HepG2 (cell line): ENCODE measurements at regions not wholly inside any gene's neighbourhood (a gene's known extent, or its start where the extent isn't known, plus 50 kb on each side); places are given as distances from the start of the nearest gene placed in this dataset.

Source experiments
- ATAC-seq: fragments of 200-7000 bp; cut with Tn5 transposase; 3 replicates; pipeline ENCODE4 v1.9.1; 2020; ENCODE audit warnings: mild to moderate bottlenecking, moderate library complexity
- BruUV-seq: library from RNA; stranded (reverse); fragments of 400-500 nt; replicated peaks from 2 replicates; lab custom pipeline; 2021; lab: Mats Ljungman, UMichigan
- CTCF ChIA-PET: fragments of 300-600 bp; formaldehyde crosslinking; extraction: SDS; loops from one replicate; lab custom pipeline; 2021; ENCODE audit warnings: low total read pairs, inconsistent platforms, low intra/inter-chr PET ratio; lab: Yijun Ruan, JAX
- POLR2A ChIA-PET: fragments of 350-600 bp; sonication (Branson Sonifier 250); formaldehyde crosslinking; loops from one replicate; lab custom pipeline; 2020; ENCODE audit warnings: antibody characterized with exemption, inconsistent platforms; lab: Yijun Ruan, JAX
- DNase-seq: peaks from one replicate; pipeline ENCODE4 v3.0.0-alpha.2; 2015; ENCODE audit warnings: low spot score
- FAIRE-seq: peaks from 3 replicates; lab custom pipeline; 2011; peaks lifted over from hg19 to GRCh38; lab: Jason Lieb, UNC
- H2AFZ ChIP-seq: one replicate; pipeline ENCODE4 v1.6.1; 2011; ENCODE audit warnings: low read length, inconsistent platforms
- H3K27ac ChIP-seq: fragments of 300-600 bp; 3 replicates; pipeline ENCODE4 v1.8.0; 2011; ENCODE audit warnings: mixed run types, mild to moderate bottlenecking, mixed read lengths, low read length, inconsistent platforms; ENCODE audit not compliant: insufficient read depth; ENCODE audit errors: extremely low read length
- H3K27me3 ChIP-seq, 2 experiments: fragments of 200-600 bp in 1 of 2; 2 replicates in 1 of 2; 3 replicates in 1 of 2; pipeline versions ENCODE4 v1.6.0 to v1.8.0; 2011; ENCODE audit warnings: low read length in 2 of 2, mild to moderate bottlenecking in 2 of 2, moderate library complexity in 2 of 2, inconsistent platforms in 1 of 2; ENCODE audit not compliant: insufficient read depth in 2 of 2, control insufficient read depth in 1 of 2
- H3K36me3 ChIP-seq, 2 experiments: fragments of 200-600 bp in 1 of 2; replicated peaks in 1 of 2; 2 replicates in 1 of 2; 3 replicates in 1 of 2; pipeline versions ENCODE4 v1.5.1 to v1.8.0; 2011; ENCODE audit warnings: low read length in 2 of 2, inconsistent platforms in 1 of 2; ENCODE audit not compliant: insufficient read depth in 2 of 2, control insufficient read depth in 1 of 2
- H3K4me1 ChIP-seq: 2 replicates; pipeline ENCODE4 v1.5.1; 2012; ENCODE audit warnings: low read length, inconsistent platforms; ENCODE audit not compliant: insufficient read depth
- H3K4me2 ChIP-seq: 2 replicates; pipeline ENCODE4 v1.6.0; 2011; ENCODE audit warnings: low read depth, low read length, inconsistent platforms
- H3K4me3 ChIP-seq, 3 experiments: fragments of 200-600 bp in 1 of 3; sonication (generic), shearing (Covaris generic) in 1 of 3; replicated peaks in 1 of 3; 2 replicates each; pipeline ENCODE4 v1.5.1; 2011 to 2016; ENCODE audit warnings: low read length in 3 of 3, inconsistent platforms in 2 of 3, low read depth in 2 of 3, mild to moderate bottlenecking in 2 of 3, control low read depth in 1 of 3, mixed read lengths in 1 of 3; ENCODE audit not compliant: insufficient read depth in 1 of 3
- H3K79me2 ChIP-seq: one replicate; pipeline ENCODE4 v1.6.1; 2011; ENCODE audit warnings: low read length, inconsistent platforms; ENCODE audit not compliant: insufficient read depth
- H3K9ac ChIP-seq: 2 replicates; pipeline ENCODE4 v1.6.0; 2011; ENCODE audit warnings: mild to moderate bottlenecking, low read depth, low read length, inconsistent platforms; ENCODE audit not compliant: insufficient read depth
- H3K9me3 ChIP-seq: 2 replicates; pipeline ENCODE4 v1.5.1; 2012; ENCODE audit warnings: mild to moderate bottlenecking, low read length
- H4K20me1 ChIP-seq: 2 replicates; pipeline ENCODE4 v1.6.0; 2011; ENCODE audit warnings: inconsistent platforms, mild to moderate bottlenecking, low read length, moderate library complexity; ENCODE audit not compliant: insufficient read depth
- CHCHD3 ChIP-seq: sonication (generic); formaldehyde crosslinking; IDR thresholded peaks from 2 replicates; pipeline ENCODE4 v1.8.0; 2022; ENCODE audit warnings: mild to moderate bottlenecking, missing genetic modification reagents, moderate library complexity
- HDAC6 ChIP-seq: fragments of 200-600 bp; sonication (generic); IDR thresholded peaks from 2 replicates; pipeline ENCODE4 v1.7.0; 2017; ENCODE audit warnings: mild to moderate bottlenecking, antibody characterized with exemption, low read length, low read depth
- RFX3 ChIP-seq: IDR thresholded peaks from 2 replicates; pipeline ENCODE4 v1.6.1; 2016; ENCODE audit warnings: missing biosample characterization, missing genetic modification reagents
- YY1 ChIP-seq: IDR thresholded peaks from 2 replicates; pipeline ENCODE4 v1.6.1; 2011; ENCODE audit warnings: low read length, low read depth, moderate library complexity, mild to moderate bottlenecking; ENCODE audit not compliant: insufficient read depth, insufficient replicate concordance
- ZFP36L1 ChIP-seq: sonication (generic); formaldehyde crosslinking; IDR thresholded peaks from 2 replicates; pipeline ENCODE4 v1.8.0; 2022; ENCODE audit warnings: mild to moderate bottlenecking, missing genetic modification reagents, moderate library complexity
- ZMYM4 ChIP-seq: sonication (generic); formaldehyde crosslinking; IDR thresholded peaks from 2 replicates; pipeline ENCODE4 v1.8.1; 2023; ENCODE audit warnings: mild to moderate bottlenecking, missing genetic modification reagents
- ZNF20 ChIP-seq: sonication (generic); formaldehyde crosslinking; IDR thresholded peaks from 2 replicates; pipeline ENCODE4 v1.4.0; 2020; ENCODE audit warnings: mild to moderate bottlenecking, moderate library complexity, missing genetic modification reagents
- ZNF879 ChIP-seq: sonication (generic); formaldehyde crosslinking; IDR thresholded peaks from 2 replicates; pipeline ENCODE4 v1.8.1; 2023; ENCODE audit warnings: missing genetic modification reagents
- WGBS: methylation state at CpG from one replicate; pipeline ENCODE4 v1.1.6; 2017; ENCODE audit warnings: low lambda C conversion rate; 5-methylcytosine and 5-hydroxymethylcytosine counted together
- in situ Hi-C: cut with HindIII; loops from 2 replicates; pipeline ENCODE4 v1.10.0; 2017; ENCODE audit warnings: low pct_unique_long_range_greater_than_20kb; ENCODE audit not compliant: extremely low pct_ligation_motif_present
- intact Hi-C: fragments of 100-400 bp; cut with micrococcal nuclease; formaldehyde crosslinking; loops from one replicate; pipeline ENCODE4 v1.10.0; 2022; ENCODE audit not compliant: unreplicated experiment
- TF ChIP-seq, protein P1 (sequence below): sonication (generic); formaldehyde crosslinking; IDR thresholded peaks from 2 replicates; pipeline ENCODE4 v1.5.1; 2020; ENCODE audit warnings: missing genetic modification reagents, mild to moderate bottlenecking, borderline replicate concordance
- TF ChIP-seq, protein P2 (sequence below): sonication (generic); formaldehyde crosslinking; IDR thresholded peaks from 2 replicates; pipeline ENCODE4 v1.4.0; 2020; ENCODE audit warnings: missing genetic modification reagents
- TF ChIP-seq, protein P3 (sequence below): sonication (generic); formaldehyde crosslinking; IDR thresholded peaks from 2 replicates; pipeline ENCODE4 v1.5.1; 2020; ENCODE audit warnings: mild to moderate bottlenecking, missing genetic modification reagents, borderline replicate concordance
- TF ChIP-seq, protein P4 (sequence below): sonication (generic); formaldehyde crosslinking; IDR thresholded peaks from 2 replicates; pipeline ENCODE4 v1.8.1; 2023; ENCODE audit warnings: missing genetic modification reagents, inconsistent platforms, borderline replicate concordance

DNA sequence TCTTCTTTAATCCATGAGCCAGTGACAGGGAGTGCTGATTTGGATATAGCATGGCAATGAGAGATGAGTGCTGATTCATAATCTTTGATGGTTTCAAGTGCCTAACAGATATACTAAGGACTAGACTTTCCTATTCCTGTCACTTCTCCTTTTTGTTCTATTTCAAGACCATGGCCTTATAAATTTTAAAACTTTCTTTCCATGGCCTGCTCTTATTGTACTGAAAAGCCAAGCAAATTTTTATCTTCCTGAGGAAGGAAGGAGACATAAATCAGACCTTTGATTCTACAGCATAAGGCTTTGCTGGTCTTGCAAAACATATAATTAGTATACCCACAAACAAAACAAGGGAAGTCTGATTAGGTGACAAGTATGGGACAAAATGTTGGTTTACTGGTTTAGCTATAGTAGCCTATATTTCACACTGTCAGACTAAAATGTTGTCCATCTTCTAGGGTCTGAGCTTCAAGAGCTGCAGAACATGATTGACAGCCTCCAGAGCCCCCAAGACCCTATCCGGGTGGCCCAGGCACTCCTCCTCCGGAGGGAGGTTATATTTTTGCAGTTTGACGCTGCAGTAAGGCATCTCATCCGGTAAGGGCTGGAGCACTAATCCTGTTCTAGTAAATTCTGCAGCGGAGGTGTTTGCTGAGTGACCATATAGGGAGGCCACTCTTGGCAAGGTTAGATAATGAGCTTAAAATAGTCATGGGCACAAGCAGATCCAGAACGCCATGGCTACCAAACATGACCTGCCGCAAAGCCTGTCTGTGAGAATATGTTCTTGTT lies 82.3 kb downstream of the CD164 start (continued):
- TF ChIP-seq, protein P1, sequence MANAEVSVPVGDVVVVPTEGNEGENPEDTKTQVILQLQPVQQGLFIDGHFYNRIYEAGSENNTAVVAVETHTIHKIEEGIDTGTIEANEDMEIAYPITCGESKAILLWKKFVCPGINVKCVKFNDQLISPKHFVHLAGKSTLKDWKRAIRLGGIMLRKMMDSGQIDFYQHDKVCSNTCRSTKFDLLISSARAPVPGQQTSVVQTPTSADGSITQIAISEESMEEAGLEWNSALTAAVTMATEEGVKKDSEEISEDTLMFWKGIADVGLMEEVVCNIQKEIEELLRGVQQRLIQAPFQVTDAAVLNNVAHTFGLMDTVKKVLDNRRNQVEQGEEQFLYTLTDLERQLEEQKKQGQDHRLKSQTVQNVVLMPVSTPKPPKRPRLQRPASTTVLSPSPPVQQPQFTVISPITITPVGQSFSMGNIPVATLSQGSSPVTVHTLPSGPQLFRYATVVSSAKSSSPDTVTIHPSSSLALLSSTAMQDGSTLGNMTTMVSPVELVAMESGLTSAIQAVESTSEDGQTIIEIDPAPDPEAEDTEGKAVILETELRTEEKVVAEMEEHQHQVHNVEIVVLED (CRISPR knock-in tag): no peak
- no peak for TF ChIP-seq HDAC6
- no peak for TF ChIP-seq YY1
- no peak for TF ChIP-seq CHCHD3 (CRISPR knock-in tag)
- TF ChIP-seq ZNF879 (CRISPR knock-in tag): no peak
- no peak for TF ChIP-seq ZFP36L1 (CRISPR knock-in tag)
- no peak for TF ChIP-seq ZNF20 (CRISPR knock-in tag)
- TF ChIP-seq, all 625 proteins: peak for 0

DNA sequence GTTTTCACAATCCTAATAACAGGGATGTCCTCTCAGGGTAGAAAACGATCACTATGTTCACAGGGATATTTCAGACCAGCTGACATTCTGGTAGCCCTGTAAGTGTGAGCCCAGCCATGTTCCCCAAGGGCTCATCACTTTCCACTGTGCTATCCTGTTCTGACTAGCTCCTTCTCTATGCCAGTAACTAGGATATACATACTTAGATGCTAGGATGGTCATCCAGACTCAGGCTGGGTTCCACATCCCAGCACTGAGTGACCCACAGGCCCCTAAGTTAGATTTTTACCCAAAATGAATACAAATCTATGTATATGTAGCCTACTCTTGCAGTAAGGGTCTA lies 83.0 kb downstream of the CD164 start:
- ChIA-PET CTCF (no interaction called here), POLR2A (no interaction called here)
- H3K9ac ChIP-seq: no peak overlapping the region
- no peak overlapping the region for H2AFZ ChIP-seq
- no peaks in the 10 kb centered on the region for H3K27me3 ChIP-seq
- BruUV-seq: no TSS peak
- FAIRE-seq: no peak
- ATAC-seq: no peak
- in situ Hi-C loops (no loop called here), intact Hi-C loops (loop anchor here (5.0 kb wide), 1 partner anchor 63 kb away; no protein-coding TSS in a partner anchor)
- TF ChIP-seq, protein P2, sequence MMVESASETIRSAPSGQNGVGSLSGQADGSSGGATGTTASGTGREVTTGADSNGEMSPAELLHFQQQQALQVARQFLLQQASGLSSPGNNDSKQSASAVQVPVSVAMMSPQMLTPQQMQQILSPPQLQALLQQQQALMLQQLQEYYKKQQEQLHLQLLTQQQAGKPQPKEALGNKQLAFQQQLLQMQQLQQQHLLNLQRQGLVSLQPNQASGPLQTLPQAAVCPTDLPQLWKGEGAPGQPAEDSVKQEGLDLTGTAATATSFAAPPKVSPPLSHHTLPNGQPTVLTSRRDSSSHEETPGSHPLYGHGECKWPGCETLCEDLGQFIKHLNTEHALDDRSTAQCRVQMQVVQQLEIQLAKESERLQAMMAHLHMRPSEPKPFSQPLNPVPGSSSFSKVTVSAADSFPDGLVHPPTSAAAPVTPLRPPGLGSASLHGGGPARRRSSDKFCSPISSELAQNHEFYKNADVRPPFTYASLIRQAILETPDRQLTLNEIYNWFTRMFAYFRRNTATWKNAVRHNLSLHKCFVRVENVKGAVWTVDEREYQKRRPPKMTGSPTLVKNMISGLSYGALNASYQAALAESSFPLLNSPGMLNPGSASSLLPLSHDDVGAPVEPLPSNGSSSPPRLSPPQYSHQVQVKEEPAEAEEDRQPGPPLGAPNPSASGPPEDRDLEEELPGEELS (CRISPR knock-in tag): no peak
- TF ChIP-seq, protein P3, sequence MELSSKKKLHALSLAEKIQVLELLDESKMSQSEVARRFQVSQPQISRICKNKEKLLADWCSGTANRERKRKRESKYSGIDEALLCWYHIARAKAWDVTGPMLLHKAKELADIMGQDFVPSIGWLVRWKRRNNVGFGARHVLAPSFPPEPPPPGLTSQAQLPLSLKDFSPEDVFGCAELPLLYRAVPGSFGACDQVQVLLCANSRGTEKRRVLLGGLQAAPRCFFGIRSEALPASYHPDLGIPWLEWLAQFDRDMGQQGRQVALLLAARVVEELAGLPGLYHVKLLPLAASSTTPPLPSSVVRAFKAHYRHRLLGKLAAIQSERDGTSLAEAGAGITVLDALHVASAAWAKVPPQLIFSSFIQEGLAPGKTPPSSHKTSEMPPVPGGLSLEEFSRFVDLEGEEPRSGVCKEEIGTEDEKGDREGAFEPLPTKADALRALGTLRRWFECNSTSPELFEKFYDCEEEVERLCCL: no peak
- TF ChIP-seq, protein P4, sequence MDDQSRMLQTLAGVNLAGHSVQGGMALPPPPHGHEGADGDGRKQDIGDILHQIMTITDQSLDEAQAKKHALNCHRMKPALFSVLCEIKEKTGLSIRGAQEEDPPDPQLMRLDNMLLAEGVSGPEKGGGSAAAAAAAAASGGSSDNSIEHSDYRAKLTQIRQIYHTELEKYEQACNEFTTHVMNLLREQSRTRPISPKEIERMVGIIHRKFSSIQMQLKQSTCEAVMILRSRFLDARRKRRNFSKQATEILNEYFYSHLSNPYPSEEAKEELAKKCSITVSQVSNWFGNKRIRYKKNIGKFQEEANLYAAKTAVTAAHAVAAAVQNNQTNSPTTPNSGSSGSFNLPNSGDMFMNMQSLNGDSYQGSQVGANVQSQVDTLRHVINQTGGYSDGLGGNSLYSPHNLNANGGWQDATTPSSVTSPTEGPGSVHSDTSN (CRISPR knock-in tag): no peak
- no peak for TF ChIP-seq ZMYM4 (CRISPR knock-in tag)
- no peak for TF ChIP-seq RFX3 (CRISPR knock-in tag)
- no peaks in the 10 kb centered on the region for H3K36me3 ChIP-seq
- 100% methylated on average over 1 of the region's 1 CpG for WGBS
- no peaks in the 10 kb centered on the region for H3K79me2 ChIP-seq
- H3K9me3 ChIP-seq: no peaks in the 10 kb centered on the region
- no peaks in the 10 kb centered on the region for H4K20me1 ChIP-seq
- no peak overlapping the region for H3K4me3 ChIP-seq
- no peak for DNase-seq
- no peak overlapping the region for H3K4me2 ChIP-seq
- H3K27ac ChIP-seq: no peak overlapping the region
- peaks cover 40% of the 10 kb centered on the region for H3K4me1 ChIP-seq
